IgD-negative memory B cell (primary cell): ENCODE measurements at regions not wholly inside any gene's neighbourhood (a gene's known extent, or its start where the extent isn't known, plus 50 kb on each side); places are given as distances from the start of the nearest gene placed in this dataset.
A peak's percentile ranks its signal among the peaks of the same experiment; 100 is the strongest.

Experiments
- H3K27ac Mint-ChIP-seq, 3 donors: one replicate each; pipeline ENCODE4 v1.8.0; 2020 to 2022; ENCODE audit warnings: mild to moderate bottlenecking in 3 of 3, mixed read lengths in 3 of 3, moderate library complexity in 1 of 3
- H3K27me3 Mint-ChIP-seq: one replicate; pipeline ENCODE4 v1.8.0; 2021; ENCODE audit warnings: mixed read lengths
- H3K36me3 Mint-ChIP-seq: one replicate; pipeline ENCODE4 v1.8.0; 2020; ENCODE audit warnings: mild to moderate bottlenecking, mixed read lengths
- H3K4me1 Mint-ChIP-seq, 3 donors: one replicate each; pipeline ENCODE4 v1.8.0; 2020 to 2022; ENCODE audit warnings: mixed read lengths in 3 of 3, mild to moderate bottlenecking in 1 of 3
- H3K4me3 Mint-ChIP-seq, 4 donors: one replicate each; pipeline ENCODE4 v1.8.0; 2020 to 2022; ENCODE audit warnings: mild to moderate bottlenecking in 4 of 4, mixed read lengths in 4 of 4, moderate library complexity in 3 of 4
- H3K9me3 Mint-ChIP-seq, 3 donors: one replicate each; pipeline ENCODE4 v1.8.0; 2020 to 2021; ENCODE audit warnings: mixed read lengths in 3 of 3, mild to moderate bottlenecking in 1 of 3

GRCh38 chr11:91459840-91460239, 764.8 kb upstream of the FAT3 start:
- Mint-ChIP-seq H3K27ac (no peak overlapping the region), H3K27me3 (no peaks in the 10 kb centered on the region), H3K4me1 (no peaks in the 10 kb centered on the region), H3K4me3 (no peak overlapping the region), H3K36me3 (no peaks in the 10 kb centered on the region), H3K9me3 (peaks cover 0 to 3% (median 1%) of the 10 kb centered on the region in 3 donors)

DNA sequence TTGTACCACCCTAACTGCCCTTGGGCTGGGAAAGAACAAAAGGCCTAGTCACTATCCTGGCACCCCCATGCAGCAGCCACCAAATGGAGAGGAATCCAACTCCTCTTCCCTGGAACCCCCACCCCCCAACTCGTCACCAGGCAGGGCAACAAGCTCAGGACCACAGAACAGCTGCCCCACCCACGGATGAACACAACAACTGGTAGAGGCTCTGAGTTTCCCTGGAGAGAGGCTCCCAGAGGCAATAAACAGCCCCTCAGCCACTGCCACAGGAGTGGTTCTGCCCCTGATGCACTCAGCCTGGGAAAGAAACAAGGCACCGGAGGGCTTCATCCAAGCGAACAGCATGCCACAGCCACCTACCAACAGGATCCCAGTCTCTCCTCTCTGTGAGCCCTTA, 778.4 kb upstream of the FAT3 start:
- peaks cover 5% of the 10 kb centered on the region in 3 donors for H3K9me3 Mint-ChIP-seq
- no peak overlapping the region for H3K4me3 Mint-ChIP-seq
- no peaks in the 10 kb centered on the region for H3K36me3 Mint-ChIP-seq
- no peaks in the 10 kb centered on the region for H3K27me3 Mint-ChIP-seq
- no peaks in the 10 kb centered on the region for H3K4me1 Mint-ChIP-seq
- H3K27ac Mint-ChIP-seq = no peak overlapping the region

GRCh38 chr11:91435694-91436395, 788.8 kb upstream of the FAT3 start:
- no peak overlapping the region for H3K4me3 Mint-ChIP-seq
- H3K9me3 Mint-ChIP-seq = peaks cover 5 to 13% (median 6%) of the 10 kb centered on the region in 3 donors
- H3K4me1 Mint-ChIP-seq = no peaks in the 10 kb centered on the region

GRCh38 chr11:91433284-91434010, 791.2 kb upstream of the FAT3 start:
- peaks cover 5 to 14% (median 12%) of the 10 kb centered on the region in 3 donors for H3K9me3 Mint-ChIP-seq
- no peaks in the 10 kb centered on the region for H3K27me3 Mint-ChIP-seq
- no peaks in the 10 kb centered on the region for H3K36me3 Mint-ChIP-seq

More at GRCh38 chr11:91435694-91436395, 788.8 kb upstream of the FAT3 start:
- H3K27me3 Mint-ChIP-seq = no peaks in the 10 kb centered on the region
- peaks cover 2% of the 10 kb centered on the region for H3K36me3 Mint-ChIP-seq
- H3K27ac Mint-ChIP-seq = no peak overlapping the region

DNA sequence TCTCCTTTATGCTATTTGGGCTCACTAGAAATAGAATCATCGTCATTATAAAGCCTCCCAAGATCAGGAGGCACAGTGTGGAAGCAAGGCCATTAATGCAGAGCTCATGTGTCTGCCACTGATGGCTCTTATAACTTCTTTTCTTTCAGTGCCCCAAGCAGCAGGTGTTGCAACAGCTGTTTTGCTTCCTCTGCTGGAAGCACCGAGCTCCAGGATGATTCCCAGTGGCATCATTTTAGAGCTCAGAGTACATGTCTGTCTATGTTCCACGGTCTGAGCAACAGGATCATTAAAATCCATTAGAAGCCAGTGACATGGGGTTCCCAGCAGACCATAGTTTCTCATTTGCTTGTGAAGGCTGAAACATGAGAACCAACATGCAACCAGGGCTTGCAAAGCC, 803.0 kb upstream of the FAT3 start:
- H3K4me1 Mint-ChIP-seq = no peaks in the 10 kb centered on the region
- no peaks in the 10 kb centered on the region for H3K36me3 Mint-ChIP-seq
- no peaks in the 10 kb centered on the region for H3K27me3 Mint-ChIP-seq
- H3K9me3 Mint-ChIP-seq = peaks cover 5 to 18% (median 9%) of the 10 kb centered on the region in 3 donors
- no peak overlapping the region for H3K27ac Mint-ChIP-seq
- H3K4me3 Mint-ChIP-seq = no peak overlapping the region

More at GRCh38 chr11:91433284-91434010, 791.2 kb upstream of the FAT3 start:
- no peak overlapping the region for H3K4me3 Mint-ChIP-seq
- no peaks in the 10 kb centered on the region for H3K4me1 Mint-ChIP-seq
- H3K27ac Mint-ChIP-seq = no peak overlapping the region

- no peaks in the 10 kb centered on the region for H3K4me1 Mint-ChIP-seq
- H3K4me3 Mint-ChIP-seq = no peak overlapping the region
- no peaks in the 10 kb centered on the region for H3K27me3 Mint-ChIP-seq
- H3K36me3 Mint-ChIP-seq = no peaks in the 10 kb centered on the region
- peaks cover 0 to 7% (median 2%) of the 10 kb centered on the region in 3 donors for H3K9me3 Mint-ChIP-seq
- no peak overlapping the region for H3K27ac Mint-ChIP-seq
These were observed 816.8 kb upstream of the FAT3 start for GRCh38 chr11:91407842-91408241.

GRCh38 chr11:91406009-91406408, 818.6 kb upstream of the FAT3 start:
- no peaks in the 10 kb centered on the region for H3K36me3 Mint-ChIP-seq
- no peaks in the 10 kb centered on the region for H3K4me1 Mint-ChIP-seq
- H3K27ac Mint-ChIP-seq = no peak overlapping the region
- H3K9me3 Mint-ChIP-seq = peaks cover 0 to 3% (median 3%) of the 10 kb centered on the region in 3 donors
- no peaks in the 10 kb centered on the region for H3K27me3 Mint-ChIP-seq
- H3K4me3 Mint-ChIP-seq = no peak overlapping the region

DNA sequence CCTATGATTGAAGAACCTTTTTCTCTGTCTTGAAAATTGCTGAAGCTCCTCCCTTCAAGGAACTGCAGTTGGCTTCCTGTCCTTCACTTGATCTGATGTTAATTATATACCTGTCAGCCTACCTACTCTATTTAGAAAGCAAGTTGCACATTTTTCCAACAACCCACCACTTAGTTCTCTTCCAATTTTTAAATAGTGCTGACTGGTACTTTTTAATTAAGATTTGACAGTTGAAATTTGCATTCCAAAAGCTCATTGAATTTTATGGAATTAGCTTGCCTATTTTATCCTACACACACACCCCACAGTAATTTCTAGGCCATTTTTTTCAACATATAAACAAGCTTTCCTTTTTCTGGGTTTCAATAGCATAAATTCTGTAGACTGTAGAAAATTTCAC, 820.3 kb upstream of the FAT3 start:
- no peaks in the 10 kb centered on the region for H3K36me3 Mint-ChIP-seq
- H3K9me3 Mint-ChIP-seq = peaks cover 0 to 3% (median 3%) of the 10 kb centered on the region in 3 donors
- no peak overlapping the region for H3K27ac Mint-ChIP-seq
- no peak overlapping the region for H3K4me3 Mint-ChIP-seq
- H3K4me1 Mint-ChIP-seq = no peaks in the 10 kb centered on the region
- H3K27me3 Mint-ChIP-seq = no peaks in the 10 kb centered on the region

GRCh38 chr11:91397134-91397468, 827.5 kb upstream of the FAT3 start:
- no peak overlapping the region for H3K4me3 Mint-ChIP-seq
- H3K27ac Mint-ChIP-seq = peak overlapping the region in 1 of 3 donors; percentile 68
- H3K36me3 Mint-ChIP-seq = no peaks in the 10 kb centered on the region
- H3K9me3 Mint-ChIP-seq = peaks cover 0 to 4% (median 2%) of the 10 kb centered on the region in 3 donors
- no peaks in the 10 kb centered on the region for H3K27me3 Mint-ChIP-seq
- H3K4me1 Mint-ChIP-seq = no peaks in the 10 kb centered on the region

GRCh38 chr11:91396236-91397133, 828.1 kb upstream of the FAT3 start:
- Mint-ChIP-seq H3K9me3 (peaks cover 2 to 4% (median 4%) of the 10 kb centered on the region in 3 donors), H3K27ac (no peak overlapping the region), H3K36me3 (peaks cover 3% of the 10 kb centered on the region), H3K4me1 (no peaks in the 10 kb centered on the region), H3K4me3 (no peak overlapping the region), H3K27me3 (no peaks in the 10 kb centered on the region)

- Mint-ChIP-seq H3K27ac (no peak overlapping the region), H3K27me3 (no peaks in the 10 kb centered on the region), H3K4me3 (no peak overlapping the region), H3K4me1 (no peaks in the 10 kb centered on the region), H3K9me3 (peaks cover 3 to 7% (median 4%) of the 10 kb centered on the region in 3 donors), H3K36me3 (peaks cover 3% of the 10 kb centered on the region)
These were observed 829.7 kb upstream of the FAT3 start for GRCh38 chr11:91394727-91395414.

- H3K36me3 Mint-ChIP-seq = peaks cover 3% of the 10 kb centered on the region
- no peaks in the 10 kb centered on the region for H3K4me1 Mint-ChIP-seq
- H3K9me3 Mint-ChIP-seq = peaks cover 3 to 10% (median 4%) of the 10 kb centered on the region in 3 donors
- H3K27me3 Mint-ChIP-seq = no peaks in the 10 kb centered on the region
- no peak overlapping the region for H3K4me3 Mint-ChIP-seq
- H3K27ac Mint-ChIP-seq = no peak overlapping the region
These were observed 830.4 kb upstream of the FAT3 start for GRCh38 chr11:91394073-91394726.

DNA sequence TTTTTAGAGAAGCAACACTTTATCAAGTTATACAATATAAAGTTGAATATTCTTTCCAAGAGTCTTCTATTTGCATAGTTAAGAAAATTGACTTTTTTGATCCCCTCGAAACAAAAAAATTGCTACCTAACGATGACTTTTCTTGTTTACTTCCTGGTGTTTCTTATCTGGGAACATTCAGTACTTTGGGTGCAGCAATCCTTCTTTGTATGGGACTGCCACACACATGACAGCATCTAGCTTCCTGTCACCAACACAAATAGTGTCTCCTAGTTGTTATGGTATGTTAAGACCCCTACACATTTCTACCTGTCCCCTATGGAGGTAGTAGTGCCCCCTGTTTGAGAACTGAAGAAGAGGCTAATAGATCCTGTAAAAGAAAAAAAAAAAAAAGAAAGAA, 841.7 kb upstream of the FAT3 start:
- Mint-ChIP-seq H3K27me3 (no peaks in the 10 kb centered on the region), H3K9me3 (peaks cover 2 to 10% (median 3%) of the 10 kb centered on the region in 3 donors)

DNA sequence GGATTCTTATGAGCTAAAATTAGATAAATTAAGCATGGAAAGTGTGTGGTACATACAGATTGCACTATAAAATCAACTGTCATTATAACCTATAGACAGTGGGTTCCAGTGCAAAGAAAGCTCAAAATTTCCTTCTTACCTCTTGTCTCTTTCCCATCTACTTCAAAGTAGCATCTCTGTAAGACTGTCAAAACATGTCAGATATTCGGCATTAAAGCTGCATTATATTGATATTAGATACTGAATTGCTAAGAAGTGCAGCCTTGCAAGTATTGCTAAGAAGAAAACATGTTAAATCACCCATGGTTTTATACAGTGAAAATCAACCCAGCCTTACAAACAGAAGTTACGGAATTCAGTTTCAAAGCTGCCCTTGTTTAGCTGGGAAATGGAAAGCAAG, 849.8 kb upstream of the FAT3 start:
- H3K9me3 Mint-ChIP-seq = peaks cover 2 to 13% (median 3%) of the 10 kb centered on the region in 3 donors
- no peaks in the 10 kb centered on the region for H3K27me3 Mint-ChIP-seq
- no peak overlapping the region for H3K27ac Mint-ChIP-seq
- H3K4me3 Mint-ChIP-seq = no peak overlapping the region
- no peaks in the 10 kb centered on the region for H3K4me1 Mint-ChIP-seq
- H3K36me3 Mint-ChIP-seq = no peaks in the 10 kb centered on the region

More for the DNA sequence above, 841.7 kb upstream of the FAT3 start:
- Mint-ChIP-seq H3K4me3 (no peak overlapping the region), H3K36me3 (no peaks in the 10 kb centered on the region), H3K27ac (no peak overlapping the region), H3K4me1 (no peaks in the 10 kb centered on the region)
